ENCODE measurements at regions not wholly inside any gene's neighbourhood (a gene's known extent, or its start where the extent isn't known, plus 50 kb on each side); places are given as distances from the start of the nearest gene placed in this dataset.
A peak's percentile ranks its signal among the peaks of the same experiment; 100 is the strongest.

DNA sequence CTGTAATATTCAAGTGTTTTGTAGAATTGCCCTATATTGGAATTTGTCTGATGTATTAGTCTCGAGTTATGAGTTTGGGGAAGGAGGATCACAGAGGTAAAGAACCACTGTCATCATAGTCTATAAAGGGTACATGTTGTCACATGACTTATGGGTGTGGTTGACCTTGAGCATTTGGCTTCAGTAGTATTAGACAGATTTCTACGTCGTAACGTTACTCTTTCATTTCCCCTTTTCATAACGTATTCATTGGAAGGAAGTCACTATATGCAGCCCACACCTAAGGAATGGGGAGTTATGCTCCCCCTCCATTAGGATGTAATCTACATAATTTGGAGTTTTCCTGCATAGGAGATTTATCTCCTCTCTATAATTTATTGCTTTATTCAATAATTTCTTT is 110.1 kb upstream of the VAV3 start:
- no peak for DNase-seq (ENCODE audit: low spot score in 2 of 2)
- H3K4me3 ChIP-seq, result no peak overlapping the region
- no peaks in the 10 kb centered on the region for H3K36me3 ChIP-seq
- H3K4me1 ChIP-seq, result no peaks in the 10 kb centered on the region
- H3K27me3 ChIP-seq, result no peaks in the 10 kb centered on the region
- H3K9me3 ChIP-seq, result no peaks in the 10 kb centered on the region
- TF ChIP-seq POLR2A (IDR thresholded peaks at IDR 0.05), result no peak
- TF ChIP-seq, protein P1, sequence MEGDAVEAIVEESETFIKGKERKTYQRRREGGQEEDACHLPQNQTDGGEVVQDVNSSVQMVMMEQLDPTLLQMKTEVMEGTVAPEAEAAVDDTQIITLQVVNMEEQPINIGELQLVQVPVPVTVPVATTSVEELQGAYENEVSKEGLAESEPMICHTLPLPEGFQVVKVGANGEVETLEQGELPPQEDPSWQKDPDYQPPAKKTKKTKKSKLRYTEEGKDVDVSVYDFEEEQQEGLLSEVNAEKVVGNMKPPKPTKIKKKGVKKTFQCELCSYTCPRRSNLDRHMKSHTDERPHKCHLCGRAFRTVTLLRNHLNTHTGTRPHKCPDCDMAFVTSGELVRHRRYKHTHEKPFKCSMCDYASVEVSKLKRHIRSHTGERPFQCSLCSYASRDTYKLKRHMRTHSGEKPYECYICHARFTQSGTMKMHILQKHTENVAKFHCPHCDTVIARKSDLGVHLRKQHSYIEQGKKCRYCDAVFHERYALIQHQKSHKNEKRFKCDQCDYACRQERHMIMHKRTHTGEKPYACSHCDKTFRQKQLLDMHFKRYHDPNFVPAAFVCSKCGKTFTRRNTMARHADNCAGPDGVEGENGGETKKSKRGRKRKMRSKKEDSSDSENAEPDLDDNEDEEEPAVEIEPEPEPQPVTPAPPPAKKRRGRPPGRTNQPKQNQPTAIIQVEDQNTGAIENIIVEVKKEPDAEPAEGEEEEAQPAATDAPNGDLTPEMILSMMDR (IDR thresholded peaks at IDR 0.05), result no peak
- TF ChIP-seq EP300 (IDR thresholded peaks at IDR 0.05), result peak in 1 of 2 donors; percentile 38
- H3K27ac ChIP-seq, result no peak overlapping the region
- WGBS, 2 donors, result 60 to 61% methylated on average over 5 of the region's 5 CpGs

DNA sequence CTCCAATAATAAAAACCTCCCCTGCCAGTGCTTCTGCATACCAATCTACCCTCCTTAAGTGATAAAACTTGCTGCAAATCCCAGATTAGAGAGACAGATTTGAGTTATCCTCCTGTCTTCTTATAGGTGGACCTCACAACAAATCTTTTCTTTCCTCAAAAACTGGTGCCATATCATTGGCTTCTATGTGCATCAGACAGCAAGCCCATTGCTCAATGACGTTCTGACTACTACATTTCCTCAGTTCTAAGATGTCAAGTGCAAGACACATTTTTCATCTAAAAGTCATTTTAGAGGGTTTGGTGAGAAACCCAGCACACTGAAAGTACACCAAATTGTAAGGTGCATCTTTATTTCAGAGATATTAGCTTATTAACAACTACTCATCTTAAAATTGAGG is 107.8 kb upstream of the VAV3 start:
- no peak for DNase-seq (ENCODE audit: low spot score in 2 of 2)
- Histone ChIP-seq H3K27me3 (no peaks in the 10 kb centered on the region), H3K27ac (no peak overlapping the region), H3K4me1 (no peaks in the 10 kb centered on the region), H3K36me3 (no peaks in the 10 kb centered on the region), H3K4me3 (no peak overlapping the region), H3K9me3 (no peaks in the 10 kb centered on the region)
- WGBS, 2 donors, result 46 to 61% methylated on average over 1 of the region's 1 CpG
- TF ChIP-seq, protein P1 (IDR thresholded peaks at IDR 0.05), result no peak
- TF ChIP-seq EP300 (IDR thresholded peaks at IDR 0.05), result no peak
- TF ChIP-seq POLR2A (IDR thresholded peaks at IDR 0.05), result no peak

DNA sequence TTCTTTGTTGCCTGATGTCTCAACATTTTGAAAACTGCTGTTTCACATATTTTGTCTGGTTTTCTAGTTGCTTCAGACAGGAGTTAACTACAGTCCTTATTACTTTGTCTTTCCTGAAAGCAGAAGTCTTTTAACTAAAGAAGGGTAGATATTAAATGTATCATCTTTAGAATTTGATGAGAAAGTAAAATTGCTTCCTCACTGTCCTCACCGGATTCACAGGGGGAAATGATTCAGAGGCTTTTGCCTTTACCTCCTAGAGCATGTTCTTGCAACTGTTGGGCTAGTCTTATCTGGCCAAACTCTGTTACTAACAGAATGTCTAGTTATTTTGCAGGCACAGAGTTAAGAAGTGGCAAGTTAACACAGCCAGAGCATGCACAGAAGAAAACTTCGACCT is 107.2 kb upstream of the VAV3 start:
- no peak overlapping the region for H3K4me3 ChIP-seq
- no peaks in the 10 kb centered on the region for H3K9me3 ChIP-seq
- TF ChIP-seq EP300 (IDR thresholded peaks at IDR 0.05) (no peak), POLR2A (IDR thresholded peaks at IDR 0.05) (no peak)
- TF ChIP-seq, protein P1 (IDR thresholded peaks at IDR 0.05), result no peak
- H3K36me3 ChIP-seq, result no peaks in the 10 kb centered on the region
- no peaks in the 10 kb centered on the region for H3K4me1 ChIP-seq
- H3K27me3 ChIP-seq, result no peaks in the 10 kb centered on the region
- 75 to 86% methylated on average over 2 of the region's 2 CpGs for WGBS, 2 donors
- no peak overlapping the region for H3K27ac ChIP-seq
- no peak for DNase-seq (ENCODE audit: low spot score in 2 of 2)

DNA sequence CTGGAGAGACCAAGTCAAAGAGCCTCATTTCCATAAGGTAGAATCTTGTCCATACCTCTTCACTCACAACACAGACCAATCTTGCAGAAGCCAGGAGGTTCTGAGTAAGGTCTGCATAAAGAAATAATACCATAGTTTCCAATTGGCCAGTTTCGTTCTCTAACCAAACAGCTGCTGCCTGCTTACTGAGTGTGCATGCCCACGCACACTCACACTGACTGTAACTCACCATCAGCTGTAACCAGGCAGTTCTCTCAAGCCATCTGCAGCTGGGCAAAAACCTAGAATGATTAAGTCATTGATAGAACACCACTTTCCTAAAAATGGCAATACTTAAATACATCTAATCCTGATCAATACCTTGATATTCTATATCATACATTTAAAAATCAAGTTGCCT is 106.6 kb upstream of the VAV3 start:
- no peak overlapping the region for H3K27ac ChIP-seq
- no peak for TF ChIP-seq POLR2A (IDR thresholded peaks at IDR 0.05)
- TF ChIP-seq EP300 (IDR thresholded peaks at IDR 0.05), result no peak
- TF ChIP-seq, protein P1 (IDR thresholded peaks at IDR 0.05), result no peak
- H3K36me3 ChIP-seq, result no peaks in the 10 kb centered on the region
- no peaks in the 10 kb centered on the region for H3K4me1 ChIP-seq
- no peak overlapping the region for H3K4me3 ChIP-seq
- no peak for DNase-seq (ENCODE audit: low spot score in 2 of 2)
- WGBS, 2 donors, result 79 to 82% methylated on average over 2 of the region's 2 CpGs
- no peaks in the 10 kb centered on the region for H3K27me3 ChIP-seq
- H3K9me3 ChIP-seq, result no peaks in the 10 kb centered on the region

DNA sequence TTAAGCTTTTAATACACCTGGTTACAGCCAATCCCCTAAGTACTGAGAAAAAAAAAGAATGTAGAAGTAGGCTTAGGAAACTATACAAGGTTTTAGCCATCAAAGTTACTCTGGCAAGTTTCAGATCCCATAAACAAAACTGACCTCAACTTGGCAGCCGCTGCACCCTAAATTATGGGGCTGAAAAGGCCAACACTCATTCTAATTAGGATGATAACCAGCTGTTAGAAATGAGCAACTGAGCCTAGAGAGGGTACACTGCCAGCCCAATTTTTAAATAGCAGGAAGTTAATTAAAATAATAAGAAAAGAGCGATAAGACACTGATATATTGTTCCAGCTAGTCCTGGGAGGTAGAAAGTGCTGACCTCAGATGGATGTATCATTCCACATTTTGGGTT is 105.7 kb upstream of the VAV3 start:
- Histone ChIP-seq H3K4me3 (no peak overlapping the region), H3K36me3 (no peaks in the 10 kb centered on the region), H3K9me3 (no peaks in the 10 kb centered on the region), H3K27me3 (no peaks in the 10 kb centered on the region), H3K4me1 (no peaks in the 10 kb centered on the region), H3K27ac (no peak overlapping the region)
- DNase-seq (ENCODE audit: low spot score in 2 of 2), result no peak
- TF ChIP-seq POLR2A (IDR thresholded peaks at IDR 0.05) (no peak), EP300 (IDR thresholded peaks at IDR 0.05) (no peak)
- TF ChIP-seq, protein P1 (IDR thresholded peaks at IDR 0.05), result no peak
- WGBS, 2 donors, result 67% methylated on average over 2 of the region's 2 CpGs
